Panc1 (cell line): ENCODE measurements at regions not wholly inside any gene's neighbourhood (a gene's known extent, or its start where the extent isn't known, plus 50 kb on each side); places are given as distances from the start of the nearest gene placed in this dataset.

ENCODE experiments used
- ATAC-seq: fragments of 200-7000 bp; cut with Tn5 transposase; 2 replicates; pipeline ENCODE4 v1.9.1; 2020; ENCODE audit warnings: mild to moderate bottlenecking, moderate library complexity
- BruUV-seq: library from RNA; stranded (reverse); fragments of 400-500 nt; replicated peaks from 2 replicates; lab custom pipeline; 2021; lab: Mats Ljungman, UMichigan
- CTCF ChIA-PET: fragments of 300-600 bp; sonication (Branson Sonifier 250); formaldehyde crosslinking; loops from one replicate; lab custom pipeline; 2022; ENCODE audit warnings: antibody characterized with exemption; lab: Charles Lee
- POLR2A ChIA-PET: fragments of 300-600 bp; sonication (Branson Sonifier 250); formaldehyde crosslinking; loops from one replicate; lab custom pipeline; 2022; ENCODE audit warnings: antibody characterized with exemption; lab: Charles Lee
- DNase-seq: peaks from one replicate; pipeline ENCODE4 v3.0.0-alpha.2; 2010; ENCODE audit warnings: low read depth, low spot score
- H3K27ac ChIP-seq: 2 replicates; pipeline ENCODE4 v1.5.1; 2011; ENCODE audit warnings: mild to moderate bottlenecking, low read length, inconsistent platforms
- H3K27me3 ChIP-seq: fragments of 200-500 bp; sonication (Bioruptor generic); 2 replicates; pipeline ENCODE4 v1.6.0; 2014; ENCODE audit warnings: low read length, inconsistent platforms; ENCODE audit not compliant: control insufficient read depth, insufficient read depth
- H3K36me3 ChIP-seq: fragments of 200-500 bp; sonication (Bioruptor generic); 2 replicates; pipeline ENCODE4 v1.5.1; 2014; ENCODE audit warnings: inconsistent platforms, mild to moderate bottlenecking, low read length, moderate library complexity; ENCODE audit not compliant: control insufficient read depth, insufficient read depth
- H3K4me1 ChIP-seq: 2 replicates; pipeline ENCODE4 v1.5.1; 2011; ENCODE audit warnings: inconsistent platforms, mild to moderate bottlenecking, low read length, moderate library complexity; ENCODE audit not compliant: control insufficient read depth, insufficient read depth
- H3K4me3 ChIP-seq, 2 experiments: 2 replicates each; pipeline ENCODE4 v1.5.1; 2011 to 2012; ENCODE audit warnings: low read depth in 2 of 2, low read length in 2 of 2, mild to moderate bottlenecking in 2 of 2, inconsistent platforms in 1 of 2, moderate library complexity in 1 of 2
- H3K9me3 ChIP-seq: fragments of 200-500 bp; sonication (Bioruptor generic); 2 replicates; pipeline ENCODE4 v1.5.1; 2014; ENCODE audit warnings: low read depth, mild to moderate bottlenecking, inconsistent platforms, low read length, moderate library complexity; ENCODE audit not compliant: control insufficient read depth, insufficient read depth
- CTCF ChIP-seq: fragments of 450-650 bp; IDR thresholded peaks from 2 replicates; pipeline ENCODE4 v1.5.1; 2017; ENCODE audit warnings: mild to moderate bottlenecking
- POLR2AphosphoS5 ChIP-seq: IDR thresholded peaks from 2 replicates; pipeline ENCODE4 v1.6.1; 2012; ENCODE audit warnings: mild to moderate bottlenecking, low read depth, low read length, moderate library complexity
- REST ChIP-seq, 2 experiments: IDR thresholded peaks; 2 replicates each; pipeline ENCODE4 v1.6.1; 2011 to 2012; ENCODE audit warnings: low read depth in 2 of 2, control low read depth in 1 of 2, low read length in 1 of 2, mild to moderate bottlenecking in 1 of 2, moderate library complexity in 1 of 2; ENCODE audit not compliant: insufficient read depth in 1 of 2
- SIN3A ChIP-seq: IDR thresholded peaks from 2 replicates; pipeline ENCODE4 v1.6.1; 2012; ENCODE audit warnings: low read depth, mild to moderate bottlenecking, low read length, moderate library complexity, borderline replicate concordance; ENCODE audit not compliant: insufficient read depth
- TCF7L2 ChIP-seq: IDR thresholded peaks from 2 replicates; pipeline ENCODE4 v1.6.1; 2011; ENCODE audit warnings: mild to moderate bottlenecking, low read depth, low read length, inconsistent platforms
- in situ Hi-C: cut with HindIII; loops from 2 replicates; pipeline ENCODE4 v1.10.0; 2016; ENCODE audit warnings: low sequenced_read_pairs, low pct_unique_long_range_greater_than_20kb
- intact Hi-C: fragments of 100-400 bp; cut with micrococcal nuclease; formaldehyde crosslinking; loops from one replicate; pipeline ENCODE4 v1.10.0; 2022; ENCODE audit not compliant: unreplicated experiment

- Histone ChIP-seq H3K36me3 (no peaks in the 10 kb centered on the region), H3K9me3 (no peaks in the 10 kb centered on the region), H3K27ac (no peak overlapping the region), H3K27me3 (no peaks in the 10 kb centered on the region), H3K4me3 (no peak overlapping the region), H3K4me1 (no peaks in the 10 kb centered on the region; the same call in none of the 2 replicates)
- CTCF ChIA-PET, result no interaction called here
- POLR2A ChIA-PET, result no interaction called here
- TF ChIP-seq REST (IDR thresholded peaks at IDR 0.05; ENCODE audit: insufficient read depth in 1 of 2, low read depth in 2 of 2, low read length in 1 of 2) (no peak), CTCF (no peak), SIN3A (no peak), TCF7L2 (no peak), POLR2AphosphoS5 (no peak)
- ATAC-seq, result no peak
- BruUV-seq, result no TSS peak
- DNase-seq, result no peak
- intact Hi-C loops, result no loop called here
- in situ Hi-C loops, result no loop called here
Observed at GRCh38 chr4:156692016-156692415, 279.6 kb downstream of the PDGFC start.

DNA sequence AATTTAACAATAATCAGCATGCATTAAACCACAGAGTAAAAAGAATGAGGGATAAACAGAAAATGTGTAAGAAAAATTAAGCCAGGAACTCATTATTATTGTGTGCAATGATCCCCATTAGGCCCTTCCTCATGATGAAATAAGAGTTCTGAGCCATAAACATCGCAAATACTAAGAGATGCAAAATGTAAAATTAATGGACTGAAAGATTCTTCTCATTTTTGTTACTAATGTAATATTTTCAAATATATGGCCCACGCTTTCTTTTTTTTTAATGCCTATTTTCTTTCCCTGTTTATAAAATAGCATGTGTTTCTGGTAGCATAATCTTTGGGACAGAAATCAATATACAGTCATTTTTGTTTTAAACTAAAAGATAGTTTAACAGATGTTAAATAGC is 281.0 kb downstream of the PDGFC start:
- intact Hi-C loops, result no loop called here
- ChIA-PET CTCF (no interaction called here), POLR2A (no interaction called here)
- no peak for ATAC-seq
- Histone ChIP-seq H3K27ac (no peak overlapping the region), H3K4me3 (no peak overlapping the region), H3K9me3 (no peaks in the 10 kb centered on the region), H3K36me3 (no peaks in the 10 kb centered on the region), H3K27me3 (no peaks in the 10 kb centered on the region), H3K4me1 (no peaks in the 10 kb centered on the region; the same call in none of the 2 replicates)
- DNase-seq, result no peak
- no TSS peak for BruUV-seq
- TF ChIP-seq CTCF, result no peak
- TF ChIP-seq POLR2AphosphoS5, result no peak
- no peak for TF ChIP-seq REST (IDR thresholded peaks at IDR 0.05; ENCODE audit: insufficient read depth in 1 of 2, low read depth in 2 of 2, low read length in 1 of 2)
- no peak for TF ChIP-seq TCF7L2
- TF ChIP-seq SIN3A, result no peak
- in situ Hi-C loops, result no loop called here
